HG02852 (cell line): ENCODE measurements at regions not wholly inside any gene's neighbourhood (a gene's known extent, or its start where the extent isn't known, plus 50 kb on each side); places are given as distances from the start of the nearest gene placed in this dataset.
"Not testable (repeated sequence)": the region's sequence is repeated elsewhere in the genome, so short reads cannot be mapped to it uniquely, and the experiment has no call there.

Experiments used
- ATAC-seq: cut with Tn5 transposase; IDR thresholded peaks from one replicate; pipeline ENCODE4 v1.9.1; 2021; ENCODE audit warnings: mild to moderate bottlenecking, moderate library complexity; ENCODE audit not compliant: unreplicated experiment

- not testable (repeated sequence) for ATAC-seq
Measured at GRCh38 chr5:82714732-82715131, 362.5 kb downstream of the TMEM167A start.

- no peak for ATAC-seq
Measured at GRCh38 chr5:82713811-82714210, 363.4 kb downstream of the TMEM167A start.

- ATAC-seq, result no peak
Measured at GRCh38 chr5:82707741-82708140, 369.5 kb downstream of the TMEM167A start.

GRCh38 chr5:82704381-82704780 is 372.8 kb downstream of the TMEM167A start:
- no peak for ATAC-seq

GRCh38 chr5:82702046-82702445 is 375.1 kb downstream of the TMEM167A start:
- ATAC-seq, result no peak

- no peak for ATAC-seq
Measured at GRCh38 chr5:82699737-82700136, 377.5 kb downstream of the TMEM167A start.

- no peak for ATAC-seq
Measured at GRCh38 chr5:82698026-82698425, 379.2 kb downstream of the TMEM167A start.

GRCh38 chr5:82694711-82695285 is 382.4 kb downstream of the TMEM167A start:
- ATAC-seq, result no peak

GRCh38 chr5:82692826-82693225 is 384.4 kb downstream of the TMEM167A start:
- no peak for ATAC-seq

GRCh38 chr5:82684659-82685058 is 392.5 kb downstream of the TMEM167A start:
- no peak for ATAC-seq

- no peak for ATAC-seq
Measured at GRCh38 chr5:82684165-82684564, 393.0 kb downstream of the TMEM167A start.

- ATAC-seq, result no peak
Measured at GRCh38 chr5:82679660-82680059, 397.5 kb downstream of the TMEM167A start.

- peak; percentile 87 for ATAC-seq
Measured at GRCh38 chr5:82676661-82677060, 398.5 kb upstream of the RPS23 start.

- ATAC-seq, result no peak
Measured at GRCh38 chr5:82674671-82675070, 396.5 kb upstream of the RPS23 start.

GRCh38 chr5:82673057-82673809 is 395.1 kb upstream of the RPS23 start:
- no peak for ATAC-seq

- ATAC-seq, result no peak
Measured at GRCh38 chr5:82670692-82671091, 392.5 kb upstream of the RPS23 start.

GRCh38 chr5:82669720-82670119 is 391.6 kb upstream of the RPS23 start:
- no peak for ATAC-seq

- ATAC-seq, result no peak
Measured at GRCh38 chr5:82666312-82666711, 388.2 kb upstream of the RPS23 start.

- ATAC-seq, result no peak
Measured at GRCh38 chr5:82664732-82665131, 386.6 kb upstream of the RPS23 start.

GRCh38 chr5:82663225-82663624 is 385.1 kb upstream of the RPS23 start:
- no peak for ATAC-seq

GRCh38 chr5:82662340-82662739 is 384.2 kb upstream of the RPS23 start:
- ATAC-seq, result no peak

- ATAC-seq, result no peak
Measured at GRCh38 chr5:82661933-82662332, 383.8 kb upstream of the RPS23 start.

- ATAC-seq, result no peak
Measured at GRCh38 chr5:82661462-82661861, 383.3 kb upstream of the RPS23 start.
